MM.1S (cell line): ENCODE measurements at regions not wholly inside any gene's neighbourhood (a gene's known extent, or its start where the extent isn't known, plus 50 kb on each side); places are given as distances from the start of the nearest gene placed in this dataset.

Experiments used
- DNase-seq: peaks from one replicate; pipeline ENCODE4 v3.0.0-alpha.2; 2015
- H2AFZ ChIP-seq: fragments of 300-600 bp; sonication (generic); 2 replicates; pipeline ENCODE4 v1.6.0; 2016; ENCODE audit warnings: antibody characterized with exemption, low read length
- H3F3A ChIP-seq: fragments of 300-600 bp; sonication (generic); 2 replicates; pipeline ENCODE4 v1.6.1; 2016; ENCODE audit warnings: mild to moderate bottlenecking, antibody characterized with exemption, low read length, moderate library complexity, mixed read lengths; ENCODE audit not compliant: insufficient read depth
- H3K27ac ChIP-seq: fragments of 300-600 bp; sonication (generic); 2 replicates; pipeline ENCODE4 v1.5.1; 2016; ENCODE audit warnings: mild to moderate bottlenecking, low read length
- H3K27me3 ChIP-seq: fragments of 300-600 bp; sonication (generic); replicated peaks from 2 replicates; pipeline ENCODE4 v1.6.0; 2016; ENCODE audit warnings: low read length; ENCODE audit not compliant: insufficient read depth
- H3K36me3 ChIP-seq: fragments of 300-600 bp; sonication (generic); replicated peaks from 2 replicates; pipeline ENCODE4 v1.6.1; 2016; ENCODE audit warnings: mild to moderate bottlenecking, low read length, mixed read lengths; ENCODE audit not compliant: insufficient read depth
- H3K4me1 ChIP-seq: fragments of 300-600 bp; sonication (generic); 2 replicates; pipeline ENCODE4 v1.6.1; 2016; ENCODE audit warnings: low read length, mixed read lengths
- H3K4me2 ChIP-seq: fragments of 300-600 bp; sonication (generic); 2 replicates; pipeline ENCODE4 v1.6.0; 2016; ENCODE audit warnings: low read depth, low read length
- H3K4me3 ChIP-seq: fragments of 300-600 bp; sonication (generic); 2 replicates; pipeline ENCODE4 v1.5.1; 2016; ENCODE audit warnings: low read length, mixed read lengths
- H3K79me2 ChIP-seq: fragments of 300-600 bp; sonication (generic); 2 replicates; pipeline ENCODE4 v1.6.1; 2016; ENCODE audit warnings: mixed run types, low read length, mixed read lengths
- H3K9ac ChIP-seq: fragments of 300-600 bp; sonication (generic); 2 replicates; pipeline ENCODE4 v1.6.1; 2016; ENCODE audit warnings: low read length, mixed read lengths
- H3K9me2 ChIP-seq: fragments of 300-600 bp; sonication (generic); replicated peaks from 2 replicates; pipeline ENCODE4 v1.6.1; 2016; ENCODE audit warnings: mild to moderate bottlenecking, low read length, mixed read lengths; ENCODE audit not compliant: insufficient read depth
- H3K9me3 ChIP-seq: fragments of 300-600 bp; sonication (generic); replicated peaks from 2 replicates; pipeline ENCODE4 v1.6.1; 2016; ENCODE audit warnings: mild to moderate bottlenecking, low read length, mixed read lengths; ENCODE audit not compliant: insufficient read depth
- H4K20me1 ChIP-seq: fragments of 300-600 bp; sonication (generic); 2 replicates; pipeline ENCODE4 v1.6.1; 2016; ENCODE audit warnings: mild to moderate bottlenecking, low read length, moderate library complexity, mixed read lengths; ENCODE audit not compliant: insufficient read depth
- EZH2 ChIP-seq: fragments of 300-600 bp; sonication (generic); optimal IDR thresholded peaks from 2 replicates; pipeline ENCODE3; 2017; ENCODE audit warnings: low read depth, mild to moderate bottlenecking, antibody characterized with exemption, low read length, mixed read lengths
- EZH2phosphoT487 ChIP-seq: fragments of 300-600 bp; sonication (generic); IDR thresholded peaks from 2 replicates; pipeline ENCODE4 v1.6.1; 2018; ENCODE audit warnings: antibody characterized with exemption, low read length
- TF ChIP-seq, protein P1 (sequence below): fragments of 300-600 bp; sonication (generic); IDR thresholded peaks from 2 replicates; pipeline ENCODE4 v1.5.1; 2016; ENCODE audit warnings: antibody characterized with exemption, low read length, mixed read lengths

GRCh38 chr20:4602297-4602631 is 84.0 kb upstream of the PRNP start:
- Histone ChIP-seq H3K4me1 (no peaks in the 10 kb centered on the region), H3K27ac (no peak overlapping the region), H3K36me3 (no peaks in the 10 kb centered on the region), H3K27me3 (peaks cover 4% of the 10 kb centered on the region; the same call in 1 of the 2 replicates), H3K9ac (no peak overlapping the region), H3F3A (no peaks in the 10 kb centered on the region), H3K9me3 (no peaks in the 10 kb centered on the region), H2AFZ (no peak overlapping the region), H3K9me2 (no peaks in the 10 kb centered on the region), H3K4me2 (no peak overlapping the region), H3K4me3 (no peak overlapping the region), H3K79me2 (no peaks in the 10 kb centered on the region), H4K20me1 (no peaks in the 10 kb centered on the region)
- no peak for DNase-seq
- TF ChIP-seq EZH2phosphoT487 (no peak), EZH2 (no peak)
- TF ChIP-seq, protein P1, sequence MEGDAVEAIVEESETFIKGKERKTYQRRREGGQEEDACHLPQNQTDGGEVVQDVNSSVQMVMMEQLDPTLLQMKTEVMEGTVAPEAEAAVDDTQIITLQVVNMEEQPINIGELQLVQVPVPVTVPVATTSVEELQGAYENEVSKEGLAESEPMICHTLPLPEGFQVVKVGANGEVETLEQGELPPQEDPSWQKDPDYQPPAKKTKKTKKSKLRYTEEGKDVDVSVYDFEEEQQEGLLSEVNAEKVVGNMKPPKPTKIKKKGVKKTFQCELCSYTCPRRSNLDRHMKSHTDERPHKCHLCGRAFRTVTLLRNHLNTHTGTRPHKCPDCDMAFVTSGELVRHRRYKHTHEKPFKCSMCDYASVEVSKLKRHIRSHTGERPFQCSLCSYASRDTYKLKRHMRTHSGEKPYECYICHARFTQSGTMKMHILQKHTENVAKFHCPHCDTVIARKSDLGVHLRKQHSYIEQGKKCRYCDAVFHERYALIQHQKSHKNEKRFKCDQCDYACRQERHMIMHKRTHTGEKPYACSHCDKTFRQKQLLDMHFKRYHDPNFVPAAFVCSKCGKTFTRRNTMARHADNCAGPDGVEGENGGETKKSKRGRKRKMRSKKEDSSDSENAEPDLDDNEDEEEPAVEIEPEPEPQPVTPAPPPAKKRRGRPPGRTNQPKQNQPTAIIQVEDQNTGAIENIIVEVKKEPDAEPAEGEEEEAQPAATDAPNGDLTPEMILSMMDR = no peak

DNA sequence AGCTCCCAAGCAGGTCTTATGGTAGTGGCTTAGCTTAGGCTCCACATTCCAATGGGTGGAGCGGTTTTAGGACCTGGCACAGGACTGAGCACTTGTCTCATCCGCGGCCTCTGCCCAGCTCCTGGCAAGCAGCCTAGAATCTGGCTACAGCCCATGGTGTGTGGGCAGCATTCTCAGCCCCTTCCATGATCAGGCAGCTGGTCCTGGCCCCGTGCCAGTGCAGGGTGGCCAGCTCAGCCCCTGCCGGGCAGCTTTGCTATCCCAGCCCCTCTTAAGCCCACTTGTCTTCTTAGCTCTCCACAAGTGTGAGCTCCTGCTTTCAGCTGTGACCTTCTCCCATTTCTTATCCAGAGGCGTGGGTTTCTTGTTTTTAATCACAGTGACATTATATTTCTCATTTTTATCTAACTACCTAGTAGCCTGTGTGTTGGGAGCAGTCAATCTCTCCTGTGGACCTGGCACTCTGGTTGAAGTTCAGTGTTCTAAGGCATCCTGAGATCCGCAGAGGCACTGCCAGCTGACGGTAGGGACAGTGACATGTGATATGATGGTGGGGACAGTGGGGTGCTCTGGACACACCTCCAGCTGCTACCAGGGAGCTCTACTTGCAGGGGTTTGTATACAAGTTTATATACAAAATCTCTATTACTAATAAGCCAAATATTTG is 84.5 kb upstream of the PRNP start:
- Histone ChIP-seq H3K9ac (no peak overlapping the region), H3K4me3 (no peak overlapping the region)
- no peak for DNase-seq

GRCh38 chr20:4600308-4601014 is 85.8 kb upstream of the PRNP start:
- no peaks in the 10 kb centered on the region for H3K9me2 ChIP-seq
- H3K27ac ChIP-seq = no peak overlapping the region
- H2AFZ ChIP-seq = no peak overlapping the region
- H3K9me3 ChIP-seq = no peaks in the 10 kb centered on the region
- no peak overlapping the region for H3K4me2 ChIP-seq
- peaks cover 4% of the 10 kb centered on the region; the same call in 1 of the 2 replicates for H3K27me3 ChIP-seq
- no peaks in the 10 kb centered on the region for H3K36me3 ChIP-seq
- H3K4me3 ChIP-seq = no peak overlapping the region
- no peaks in the 10 kb centered on the region for H3K79me2 ChIP-seq
- no peaks in the 10 kb centered on the region for H3K4me1 ChIP-seq
- TF ChIP-seq EZH2phosphoT487 = no peak
- no peak for TF ChIP-seq EZH2
- TF ChIP-seq, protein P1 = no peak
- H3F3A ChIP-seq = no peaks in the 10 kb centered on the region
- no peak overlapping the region for H3K9ac ChIP-seq
- DNase-seq = no peak
- no peaks in the 10 kb centered on the region for H4K20me1 ChIP-seq

More for the DNA sequence above, 84.5 kb upstream of the PRNP start:
- H3K9me3 ChIP-seq = no peaks in the 10 kb centered on the region
- H4K20me1 ChIP-seq = no peaks in the 10 kb centered on the region
- no peak overlapping the region for H3K4me2 ChIP-seq
- no peak overlapping the region for H2AFZ ChIP-seq
- H3K27me3 ChIP-seq = peaks cover 4% of the 10 kb centered on the region; the same call in 1 of the 2 replicates
- H3K79me2 ChIP-seq = no peaks in the 10 kb centered on the region
- no peaks in the 10 kb centered on the region for H3F3A ChIP-seq
- H3K9me2 ChIP-seq = no peaks in the 10 kb centered on the region
- TF ChIP-seq EZH2 = no peak
- TF ChIP-seq EZH2phosphoT487 = no peak
- TF ChIP-seq, protein P1 = no peak
- H3K36me3 ChIP-seq = no peaks in the 10 kb centered on the region
- no peak overlapping the region for H3K27ac ChIP-seq
- no peaks in the 10 kb centered on the region for H3K4me1 ChIP-seq
